Fibroblast of lung (primary cell): ENCODE measurements at regions not wholly inside any gene's neighbourhood (a gene's known extent, or its start where the extent isn't known, plus 50 kb on each side); places are given as distances from the start of the nearest gene placed in this dataset.

Experiments used
- DNase-seq, 2 donors: peaks; one replicate each; pipeline versions ENCODE4 v3.0.0 to v3.0.0-alpha.2; 2010; ENCODE audit warnings: low read depth in 2 of 2
- H2AFZ ChIP-seq: 2 replicates; pipeline ENCODE4 v1.5.1; 2012; ENCODE audit warnings: low read length, control low read depth, inconsistent platforms
- H3K27ac ChIP-seq: 2 replicates; pipeline ENCODE4 v1.5.1; 2011; ENCODE audit warnings: low read length, control low read depth; ENCODE audit not compliant: insufficient read depth
- H3K27me3 ChIP-seq: 2 replicates; pipeline ENCODE4 v1.5.1; 2011; ENCODE audit warnings: mild to moderate bottlenecking, low read length; ENCODE audit not compliant: control insufficient read depth, insufficient read depth
- H3K36me3 ChIP-seq: 2 replicates; pipeline ENCODE4 v1.5.1; 2011; ENCODE audit warnings: low read length; ENCODE audit not compliant: control insufficient read depth, insufficient read depth
- H3K4me1 ChIP-seq: 2 replicates; pipeline ENCODE4 v1.5.1; 2011; ENCODE audit warnings: low read length; ENCODE audit not compliant: control insufficient read depth, insufficient read depth; ENCODE audit errors: extremely low read depth
- H3K4me2 ChIP-seq: 2 replicates; pipeline ENCODE4 v1.5.1; 2011; ENCODE audit warnings: low read length, control low read depth; ENCODE audit not compliant: insufficient read depth; ENCODE audit errors: extremely low read depth
- H3K4me3 ChIP-seq, 4 experiments: fragments of 200-600 bp in 1 of 4; sonication (generic) in 1 of 4; replicated peaks in 1 of 4; 2 replicates each; pipeline ENCODE4 v1.5.1; 2011 to 2016; ENCODE audit warnings: low read length in 4 of 4, low read depth in 3 of 4, mild to moderate bottlenecking in 3 of 4, control low read depth in 2 of 4, inconsistent platforms in 1 of 4, mixed read lengths in 1 of 4; ENCODE audit not compliant: insufficient read depth in 1 of 4; ENCODE audit errors: control extremely low read depth in 1 of 4
- H3K79me2 ChIP-seq: 2 replicates; pipeline ENCODE4 v1.5.1; 2012; ENCODE audit warnings: mild to moderate bottlenecking, low read length, inconsistent platforms; ENCODE audit not compliant: control insufficient read depth, insufficient read depth
- H3K9ac ChIP-seq: 2 replicates; pipeline ENCODE4 v1.5.1; 2011; ENCODE audit warnings: mild to moderate bottlenecking, low read length, control low read depth; ENCODE audit not compliant: insufficient read depth
- H3K9me3 ChIP-seq: 2 replicates; pipeline ENCODE4 v1.5.1; 2012; ENCODE audit warnings: low read depth, low read length; ENCODE audit not compliant: control insufficient read depth, insufficient read depth
- H4K20me1 ChIP-seq: 2 replicates; pipeline ENCODE4 v1.5.1; 2011; ENCODE audit warnings: low read length; ENCODE audit not compliant: control insufficient read depth, insufficient read depth; ENCODE audit errors: extremely low read depth
- CTCF ChIP-seq, 2 donors: IDR thresholded peaks in 1 of 2; conservative IDR thresholded peaks in 1 of 2; 1 replicate in 1 of 2; 2 replicates in 1 of 2; pipeline ENCODE4 v1.5.1; 2011 to 2012; ENCODE audit warnings: low read length in 2 of 2, control low read depth in 1 of 2, inconsistent platforms in 1 of 2, low read depth in 1 of 2, mild to moderate bottlenecking in 1 of 2
- EZH2 ChIP-seq: IDR thresholded peaks from 2 replicates; pipeline ENCODE4 v1.5.1; 2012; ENCODE audit warnings: low read length, control low read depth, mild to moderate bottlenecking; ENCODE audit errors: missing control alignments

- H3K9me3 ChIP-seq: no peaks in the 10 kb centered on the region
- H3K27me3 ChIP-seq: no peaks in the 10 kb centered on the region
- H3K27ac ChIP-seq: no peak overlapping the region
- no peak overlapping the region for H3K4me2 ChIP-seq
- H2AFZ ChIP-seq: no peak overlapping the region
- no peaks in the 10 kb centered on the region for H4K20me1 ChIP-seq
- H3K4me1 ChIP-seq: no peaks in the 10 kb centered on the region
- no peak for DNase-seq
- H3K9ac ChIP-seq: no peak overlapping the region
- H3K79me2 ChIP-seq: no peaks in the 10 kb centered on the region
- TF ChIP-seq EZH2: no peak
- no peak for TF ChIP-seq CTCF (conservative IDR thresholded peaks at IDR 0.05 in 1 of 2, IDR thresholded peaks at IDR 0.05 in 1 of 2; ENCODE audit: low read depth in 1 of 2, low read length in 2 of 2)
- no peak overlapping the region for H3K4me3 ChIP-seq
- no peaks in the 10 kb centered on the region for H3K36me3 ChIP-seq
Measured at GRCh38 chr16:76732894-76733293, 455.7 kb downstream of the CNTNAP4 start.

GRCh38 chr16:76741623-76742022 is 449.4 kb upstream of the MON1B start:
- Histone ChIP-seq H3K4me1 (no peaks in the 10 kb centered on the region), H3K36me3 (no peaks in the 10 kb centered on the region), H3K4me2 (no peak overlapping the region), H3K9me3 (no peaks in the 10 kb centered on the region), H3K4me3 (no peak overlapping the region), H3K79me2 (no peaks in the 10 kb centered on the region), H2AFZ (no peak overlapping the region), H3K27me3 (no peaks in the 10 kb centered on the region), H3K27ac (no peak overlapping the region), H4K20me1 (no peaks in the 10 kb centered on the region), H3K9ac (no peak overlapping the region)
- TF ChIP-seq CTCF (conservative IDR thresholded peaks at IDR 0.05 in 1 of 2, IDR thresholded peaks at IDR 0.05 in 1 of 2; ENCODE audit: low read depth in 1 of 2, low read length in 2 of 2): no peak
- TF ChIP-seq EZH2: no peak
- DNase-seq: no peak

DNA sequence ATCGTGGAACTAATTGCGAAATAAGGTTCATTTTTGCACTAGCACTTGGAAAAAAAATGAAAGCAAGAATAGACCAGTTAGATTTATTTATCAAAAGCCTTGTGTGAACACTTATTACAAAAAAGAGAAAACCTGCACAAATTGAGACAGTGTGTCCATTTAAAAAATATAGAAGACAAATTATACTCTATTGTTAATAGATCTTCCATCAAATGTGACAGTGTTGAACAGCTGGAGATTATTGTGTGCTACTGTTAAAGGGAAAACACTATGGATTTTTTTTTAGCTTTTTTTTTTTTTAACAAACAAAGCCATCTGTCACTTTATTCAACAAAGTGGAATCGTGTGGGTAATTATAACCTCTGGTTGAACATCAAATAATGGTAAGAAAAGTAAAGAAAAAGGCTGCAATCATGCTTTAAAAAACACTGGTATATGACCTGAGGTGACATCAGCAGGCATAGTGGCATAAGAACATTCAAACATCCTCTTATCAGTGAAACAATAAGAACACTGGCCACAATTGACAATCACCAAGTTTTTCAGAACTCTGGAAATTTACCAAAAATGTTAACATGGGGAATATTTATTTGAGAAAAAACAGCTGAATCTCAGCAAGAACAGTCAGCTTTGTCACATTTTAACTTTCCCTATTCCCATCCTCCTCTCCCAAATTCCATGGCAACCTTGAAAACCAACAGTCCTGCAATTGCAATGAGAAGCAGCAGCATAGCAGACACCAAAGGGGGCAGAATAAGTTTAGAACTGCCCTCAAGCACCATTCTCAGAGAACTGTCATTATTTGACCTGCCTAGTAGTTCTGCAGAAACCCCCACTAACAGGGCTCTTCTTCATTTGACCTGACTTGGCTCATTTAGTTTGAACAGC is 442.3 kb upstream of the MON1B start:
- no peak for DNase-seq
- H3K9me3 ChIP-seq: no peaks in the 10 kb centered on the region
- no peak overlapping the region for H2AFZ ChIP-seq
- H3K9ac ChIP-seq: no peak overlapping the region
- no peaks in the 10 kb centered on the region for H3K4me1 ChIP-seq
- TF ChIP-seq CTCF (conservative IDR thresholded peaks at IDR 0.05 in 1 of 2, IDR thresholded peaks at IDR 0.05 in 1 of 2; ENCODE audit: low read depth in 1 of 2, low read length in 2 of 2) (no peak), EZH2 (no peak)
- H3K27ac ChIP-seq: no peak overlapping the region
- H3K4me3 ChIP-seq: no peak overlapping the region
- H3K36me3 ChIP-seq: no peaks in the 10 kb centered on the region
- no peaks in the 10 kb centered on the region for H4K20me1 ChIP-seq
- no peaks in the 10 kb centered on the region for H3K79me2 ChIP-seq
- H3K27me3 ChIP-seq: no peaks in the 10 kb centered on the region
- H3K4me2 ChIP-seq: no peak overlapping the region
